Gastroesophageal sphincter (tissue), 4 donors: ENCODE measurements at regions not wholly inside any gene's neighbourhood (a gene's known extent, or its start where the extent isn't known, plus 50 kb on each side); places are given as distances from the start of the nearest gene placed in this dataset.

Experiments used
- ATAC-seq: fragments of 150-250 bp; one replicate; pipeline ENCODE4 v1.9.1; 2016; ENCODE audit warnings: mild to moderate bottlenecking, moderate library complexity
- H3K27ac ChIP-seq, 4 donors: fragments of 200-600 bp; sonication (generic) in 3 of 4; 1 replicate in 3 of 4; 2 replicates in 1 of 4; pipeline ENCODE4 v1.5.1; 2016 to 2019
- H3K27me3 ChIP-seq: fragments of 200-600 bp; sonication (generic); one replicate; pipeline ENCODE4 v1.5.1; 2019
- H3K36me3 ChIP-seq, 2 donors: fragments of 200-600 bp; sonication (generic); one replicate each; pipeline ENCODE4 v1.5.1; 2019; ENCODE audit warnings: control low read depth in 1 of 2
- H3K4me1 ChIP-seq, 3 donors: fragments of 200-600 bp; sonication (generic); 1 replicate in 2 of 3; 2 replicates in 1 of 3; pipeline ENCODE4 v1.5.1; 2016 to 2019; ENCODE audit warnings: control low read depth in 2 of 3
- H3K4me3 ChIP-seq, 2 donors: fragments of 200-600 bp; sonication (generic); one replicate each; pipeline ENCODE4 v1.5.1; 2019; ENCODE audit warnings: mild to moderate bottlenecking in 1 of 2, moderate library complexity in 1 of 2
- H3K9me3 ChIP-seq, 3 donors: fragments of 200-600 bp; sonication (generic); one replicate each; pipeline ENCODE4 v1.5.1; 2017 to 2019; ENCODE audit warnings: control low read depth in 2 of 3
- EP300 ChIP-seq: sonication (generic); formaldehyde crosslinking; IDR thresholded peaks from one replicate; pipeline ENCODE4 v1.6.1; 2017; ENCODE audit warnings: antibody characterized with exemption, mild to moderate bottlenecking
- POLR2A ChIP-seq, 2 donors: fragments of 450-650 bp; IDR thresholded peaks; one replicate each; pipeline ENCODE4 v1.6.1; 2017; ENCODE audit warnings: antibody characterized with exemption in 2 of 2, mild to moderate bottlenecking in 2 of 2, moderate library complexity in 1 of 2
- POLR2AphosphoS5 ChIP-seq: sonication (generic); formaldehyde crosslinking; IDR thresholded peaks from one replicate; pipeline ENCODE4 v1.6.1; 2017; ENCODE audit warnings: antibody characterized with exemption
- WGBS, 2 donors: methylation state at CpG; one replicate each; pipeline ENCODE4 v1.1.5; 2018; ENCODE audit warnings: low coverage in 1 of 2; 5-methylcytosine and 5-hydroxymethylcytosine counted together
- TF ChIP-seq, protein P1 (sequence below), 4 experiments: fragments of 200-600 bp in 2 of 4; fragments of 450-650 bp in 2 of 4; sonication (generic) in 1 of 4; IDR thresholded peaks; one replicate each; pipeline ENCODE4 v1.5.1; 2017 to 2019; ENCODE audit warnings: antibody characterized with exemption in 4 of 4, mild to moderate bottlenecking in 2 of 4, moderate library complexity in 2 of 4

GRCh38 chr6:90417385-90417784 lies 120.7 kb upstream of the BACH2 start:
- WGBS, 2 donors, result no CpG with 5 or more reads among the region's 1 CpG
- Histone ChIP-seq H3K27me3 (no peaks in the 10 kb centered on the region), H3K4me3 (no peak overlapping the region), H3K36me3 (no peaks in the 10 kb centered on the region), H3K9me3 (no peaks in the 10 kb centered on the region), H3K27ac (no peak overlapping the region), H3K4me1 (peaks cover 0 to 10% (median 0%) of the 10 kb centered on the region in 3 donors)
- ATAC-seq, result no peak
- TF ChIP-seq POLR2AphosphoS5 (no peak), POLR2A (IDR thresholded peaks at IDR 0.05) (no peak)
- TF ChIP-seq, protein P1, sequence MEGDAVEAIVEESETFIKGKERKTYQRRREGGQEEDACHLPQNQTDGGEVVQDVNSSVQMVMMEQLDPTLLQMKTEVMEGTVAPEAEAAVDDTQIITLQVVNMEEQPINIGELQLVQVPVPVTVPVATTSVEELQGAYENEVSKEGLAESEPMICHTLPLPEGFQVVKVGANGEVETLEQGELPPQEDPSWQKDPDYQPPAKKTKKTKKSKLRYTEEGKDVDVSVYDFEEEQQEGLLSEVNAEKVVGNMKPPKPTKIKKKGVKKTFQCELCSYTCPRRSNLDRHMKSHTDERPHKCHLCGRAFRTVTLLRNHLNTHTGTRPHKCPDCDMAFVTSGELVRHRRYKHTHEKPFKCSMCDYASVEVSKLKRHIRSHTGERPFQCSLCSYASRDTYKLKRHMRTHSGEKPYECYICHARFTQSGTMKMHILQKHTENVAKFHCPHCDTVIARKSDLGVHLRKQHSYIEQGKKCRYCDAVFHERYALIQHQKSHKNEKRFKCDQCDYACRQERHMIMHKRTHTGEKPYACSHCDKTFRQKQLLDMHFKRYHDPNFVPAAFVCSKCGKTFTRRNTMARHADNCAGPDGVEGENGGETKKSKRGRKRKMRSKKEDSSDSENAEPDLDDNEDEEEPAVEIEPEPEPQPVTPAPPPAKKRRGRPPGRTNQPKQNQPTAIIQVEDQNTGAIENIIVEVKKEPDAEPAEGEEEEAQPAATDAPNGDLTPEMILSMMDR (IDR thresholded peaks at IDR 0.05), result no peak

DNA sequence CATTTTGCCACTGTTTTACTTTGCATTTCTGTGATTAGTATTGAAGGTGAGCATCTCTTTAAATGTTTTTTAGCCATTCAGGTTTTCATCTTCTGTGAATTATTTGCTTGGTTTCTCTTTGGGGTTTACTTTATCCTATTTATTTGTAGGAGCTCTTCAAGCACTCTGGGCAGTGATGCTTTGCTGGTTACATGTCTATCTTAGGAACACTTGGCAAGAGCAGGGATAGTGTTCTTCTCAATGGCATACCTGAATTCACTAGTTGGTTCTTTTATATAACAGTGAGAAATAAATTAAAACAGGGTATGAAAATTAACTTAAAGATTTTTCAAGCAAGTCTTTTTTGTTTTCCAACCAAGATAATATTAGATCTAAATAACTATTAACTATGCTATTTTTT lies 119.7 kb upstream of the BACH2 start:
- no peak overlapping the region for H3K4me3 ChIP-seq
- no peaks in the 10 kb centered on the region for H3K9me3 ChIP-seq
- no peak for ATAC-seq
- no peaks in the 10 kb centered on the region for H3K36me3 ChIP-seq
- peaks cover 0 to 10% (median 0%) of the 10 kb centered on the region in 3 donors for H3K4me1 ChIP-seq
- TF ChIP-seq, protein P1 (IDR thresholded peaks at IDR 0.05), result no peak
- TF ChIP-seq POLR2A (IDR thresholded peaks at IDR 0.05) (no peak), EP300 (no peak), POLR2AphosphoS5 (no peak)
- H3K27me3 ChIP-seq, result no peaks in the 10 kb centered on the region
- no peak overlapping the region for H3K27ac ChIP-seq

DNA sequence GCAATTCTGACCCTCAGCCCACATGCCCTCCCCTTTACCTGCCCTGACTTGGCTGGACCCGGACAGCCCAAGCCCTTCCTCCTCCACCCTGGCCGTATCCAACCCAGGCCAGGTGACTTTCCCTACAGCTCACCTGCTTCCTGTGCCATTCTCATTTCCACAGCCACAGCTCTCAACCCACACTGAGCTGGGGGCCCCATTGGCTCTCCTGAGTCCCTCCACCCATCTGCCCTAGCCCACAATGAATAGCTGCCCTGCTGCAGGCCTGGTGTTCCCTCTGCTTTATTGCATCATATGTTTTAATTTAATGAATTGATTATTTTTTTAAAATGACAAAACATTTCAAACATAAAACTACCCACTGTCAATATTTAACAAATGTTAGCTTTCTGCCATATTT lies 118.5 kb upstream of the BACH2 start:
- 100% methylated on average over 2 of the region's 2 CpGs; no CpG with 5 or more reads in 1 of the 2 donors for WGBS, 2 donors
- H3K4me3 ChIP-seq, result no peak overlapping the region
- H3K36me3 ChIP-seq, result no peaks in the 10 kb centered on the region
- peaks cover 0 to 10% (median 0%) of the 10 kb centered on the region in 3 donors for H3K4me1 ChIP-seq
- TF ChIP-seq EP300 (no peak), POLR2AphosphoS5 (no peak)
- TF ChIP-seq, protein P1 (IDR thresholded peaks at IDR 0.05), result no peak
- no peaks in the 10 kb centered on the region for H3K27me3 ChIP-seq
- ATAC-seq, result no peak
- no peaks in the 10 kb centered on the region for H3K9me3 ChIP-seq
- no peak overlapping the region for H3K27ac ChIP-seq

DNA sequence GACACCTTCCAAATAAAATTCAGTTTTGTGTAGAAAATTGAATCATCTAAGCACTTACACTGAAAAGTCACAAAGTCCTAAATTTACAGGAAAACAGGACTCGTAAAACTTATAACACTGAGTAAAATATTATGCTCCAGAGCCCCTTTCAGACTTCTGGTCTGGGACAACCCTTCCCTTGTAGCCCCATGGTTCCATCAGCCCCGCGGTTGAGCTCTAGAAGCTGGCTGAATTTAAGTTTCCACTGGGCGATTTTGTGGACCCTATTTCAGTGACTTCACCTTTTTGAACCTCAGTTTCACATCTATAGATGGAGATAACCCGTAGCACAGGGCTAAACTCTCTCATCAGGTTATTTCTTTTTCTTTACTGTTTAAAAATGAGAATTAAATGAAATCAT lies 117.7 kb upstream of the BACH2 start:
- no peak for ATAC-seq
- 65 to 69% methylated on average over 2 to 5 of the region's 5 CpGs for WGBS, 2 donors
- Histone ChIP-seq H3K9me3 (no peaks in the 10 kb centered on the region), H3K36me3 (no peaks in the 10 kb centered on the region), H3K27me3 (no peaks in the 10 kb centered on the region), H3K4me1 (peaks cover 0 to 10% (median 0%) of the 10 kb centered on the region in 3 donors), H3K27ac (no peak overlapping the region), H3K4me3 (no peak overlapping the region)
- no peak for TF ChIP-seq POLR2A (IDR thresholded peaks at IDR 0.05)
- TF ChIP-seq EP300, result no peak
- TF ChIP-seq, protein P1 (IDR thresholded peaks at IDR 0.05), result no peak
- no peak for TF ChIP-seq POLR2AphosphoS5

DNA sequence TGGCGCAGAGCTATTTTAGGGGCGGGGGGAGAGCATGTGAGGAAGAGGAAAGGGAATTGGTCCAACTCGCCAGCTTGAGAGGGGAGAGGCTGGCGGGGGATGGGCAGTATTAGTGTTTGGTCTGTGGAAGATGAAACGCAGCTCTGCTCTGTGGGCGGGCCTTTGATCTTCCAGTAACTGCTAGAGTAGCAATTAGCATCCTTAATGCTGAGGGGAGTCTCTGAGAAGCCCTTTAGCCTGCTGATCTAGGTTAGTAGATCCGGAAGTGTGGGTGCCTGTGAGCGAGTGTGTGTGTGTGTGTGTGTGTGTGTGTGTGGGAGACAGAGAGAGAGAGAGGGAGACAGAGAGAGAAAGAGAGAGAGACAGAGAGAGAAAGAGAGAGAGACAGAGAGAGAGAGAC lies 117.2 kb upstream of the BACH2 start:
- Histone ChIP-seq H3K4me3 (peak overlapping the region in 1 of 2 donors; percentile 32), H3K4me1 (peaks cover 0 to 10% (median 0%) of the 10 kb centered on the region in 3 donors), H3K9me3 (no peaks in the 10 kb centered on the region), H3K27me3 (no peaks in the 10 kb centered on the region), H3K36me3 (no peaks in the 10 kb centered on the region), H3K27ac (no peak overlapping the region)
- 2% methylated on average over 6 to 8 of the region's 8 CpGs for WGBS, 2 donors
- no peak for TF ChIP-seq POLR2AphosphoS5
- TF ChIP-seq EP300, result no peak
- TF ChIP-seq POLR2A (IDR thresholded peaks at IDR 0.05), result no peak
- TF ChIP-seq, protein P1 (IDR thresholded peaks at IDR 0.05), result no peak
- no peak for ATAC-seq
